Caco-2 (cell line): ENCODE measurements at regions not wholly inside any gene's neighbourhood (a gene's known extent, or its start where the extent isn't known, plus 50 kb on each side); places are given as distances from the start of the nearest gene placed in this dataset.

Experiments used
- BruUV-seq: library from RNA; stranded (reverse); fragments of 400-500 nt; replicated peaks from 2 replicates; lab custom pipeline; 2021; lab: Mats Ljungman, UMichigan
- CTCF ChIA-PET: fragments of 300-600 bp; sonication (Branson Sonifier 250); formaldehyde crosslinking; loops from one replicate; lab custom pipeline; 2022; ENCODE audit warnings: antibody characterized with exemption; lab: Charles Lee
- POLR2A ChIA-PET: fragments of 300-600 bp; sonication (Branson Sonifier 250); formaldehyde crosslinking; loops from one replicate; lab custom pipeline; 2022; ENCODE audit warnings: antibody characterized with exemption; lab: Charles Lee
- DNase-seq, 2 experiments: peaks; one replicate each; pipeline versions ENCODE4 v3.0.0 to v3.0.0-alpha.2; 2020 to 2022
- H3K27me3 ChIP-seq: replicated peaks from 2 replicates; pipeline ENCODE4 v1.6.0; 2011; ENCODE audit warnings: low read length; ENCODE audit not compliant: control insufficient read depth, insufficient read depth
- H3K36me3 ChIP-seq: 2 replicates; pipeline ENCODE4 v1.5.1; 2011; ENCODE audit warnings: low read length; ENCODE audit not compliant: control insufficient read depth, insufficient read depth
- H3K4me1 ChIP-seq: fragments of 250-450 bp; sonication (Bioruptor Pico); 2 replicates; pipeline ENCODE4 v1.5.1; 2020; ENCODE audit warnings: mild to moderate bottlenecking
- H3K4me3 ChIP-seq: 2 replicates; pipeline ENCODE4 v1.5.1; 2011; ENCODE audit warnings: low read depth, mild to moderate bottlenecking, control low read depth, low read length
- H3K9me3 ChIP-seq: fragments of 250-450 bp; sonication (Bioruptor Pico); 2 replicates; pipeline ENCODE4 v1.5.1; 2020; ENCODE audit warnings: mild to moderate bottlenecking, moderate library complexity
- H3K27ac Mint-ChIP-seq: one replicate; pipeline ENCODE4 v1.8.0; 2022; ENCODE audit warnings: mixed read lengths; ENCODE audit not compliant: unreplicated experiment
- H3K27me3 Mint-ChIP-seq: one replicate; pipeline ENCODE4 v1.8.0; 2022; ENCODE audit warnings: mixed read lengths; ENCODE audit not compliant: insufficient read depth, unreplicated experiment
- H3K36me3 Mint-ChIP-seq: one replicate; pipeline ENCODE4 v1.8.0; 2022; ENCODE audit warnings: mild to moderate bottlenecking, mixed read lengths; ENCODE audit not compliant: insufficient read depth, unreplicated experiment
- H3K4me1 Mint-ChIP-seq: one replicate; pipeline ENCODE4 v1.8.0; 2022; ENCODE audit warnings: low read depth, mixed read lengths; ENCODE audit not compliant: unreplicated experiment
- H3K4me3 Mint-ChIP-seq: one replicate; pipeline ENCODE4 v1.8.0; 2022; ENCODE audit warnings: mild to moderate bottlenecking, moderate library complexity, mixed read lengths; ENCODE audit not compliant: unreplicated experiment
- H3K9me3 Mint-ChIP-seq: one replicate; pipeline ENCODE4 v1.8.0; 2022; ENCODE audit warnings: mixed read lengths; ENCODE audit not compliant: unreplicated experiment
- intact Hi-C: fragments of 100-400 bp; cut with micrococcal nuclease; formaldehyde crosslinking; loops from one replicate; pipeline ENCODE4 v1.10.0; 2022; ENCODE audit not compliant: unreplicated experiment
- TF ChIP-seq, protein P1 (sequence below), 2 experiments: fragments of 200-600 bp in 1 of 2; IDR thresholded peaks; 1 replicate in 1 of 2; 2 replicates in 1 of 2; pipeline versions ENCODE4 v1.5.1 to v1.8.0; 2011 to 2022; ENCODE audit warnings: antibody characterized with exemption in 1 of 2, control low read depth in 1 of 2, inconsistent platforms in 1 of 2, low read depth in 1 of 2, low read length in 1 of 2, mild to moderate bottlenecking in 1 of 2, moderate library complexity in 1 of 2; ENCODE audit not compliant: insufficient read depth in 1 of 2, severe bottlenecking in 1 of 2, unreplicated experiment in 1 of 2

GRCh38 chr2:45267062-45267792 lies 258.0 kb upstream of the SIX2 start:
- intact Hi-C loops: no loop called here

DNA sequence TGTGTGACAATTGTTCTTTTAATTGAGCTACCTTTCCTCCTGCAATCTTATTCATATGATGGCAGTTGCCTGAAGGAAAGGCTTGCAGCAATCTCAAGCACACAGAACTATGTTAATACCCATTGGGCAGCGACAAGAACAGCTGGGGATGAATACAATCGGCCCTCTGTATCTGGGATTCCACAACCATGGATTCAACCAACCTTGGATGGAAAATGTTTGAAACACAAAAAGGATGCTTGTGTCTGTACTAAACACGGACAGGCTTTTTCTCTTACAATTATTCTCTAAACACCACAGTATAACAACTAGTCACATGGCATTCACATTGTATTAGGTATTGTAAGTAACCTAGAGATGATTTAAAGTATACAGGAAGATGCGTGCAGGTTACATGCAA lies 256.1 kb upstream of the SIX2 start:
- intact Hi-C loops: no loop called here
- Mint-ChIP-seq H3K27ac (no peak overlapping the region), H3K4me1 (peaks cover 31% of the 10 kb centered on the region), H3K36me3 (peaks cover 8% of the 10 kb centered on the region), H3K4me3 (no peak overlapping the region), H3K9me3 (peaks cover 17% of the 10 kb centered on the region), H3K27me3 (no peaks in the 10 kb centered on the region)
- ChIA-PET POLR2A (interaction anchor here (0.6 kb wide), 2 partner anchors 17 to 1747 kb away, joined by 3 read pairs; no protein-coding TSS in a partner anchor), CTCF (no interaction called here)
- Histone ChIP-seq H3K4me1 (peaks cover 16% of the 10 kb centered on the region), H3K4me3 (no peak overlapping the region), H3K27me3 (no peaks in the 10 kb centered on the region), H3K36me3 (no peaks in the 10 kb centered on the region), H3K9me3 (no peaks in the 10 kb centered on the region)
- BruUV-seq: no TSS peak
- no peak for DNase-seq
- TF ChIP-seq, protein P1, sequence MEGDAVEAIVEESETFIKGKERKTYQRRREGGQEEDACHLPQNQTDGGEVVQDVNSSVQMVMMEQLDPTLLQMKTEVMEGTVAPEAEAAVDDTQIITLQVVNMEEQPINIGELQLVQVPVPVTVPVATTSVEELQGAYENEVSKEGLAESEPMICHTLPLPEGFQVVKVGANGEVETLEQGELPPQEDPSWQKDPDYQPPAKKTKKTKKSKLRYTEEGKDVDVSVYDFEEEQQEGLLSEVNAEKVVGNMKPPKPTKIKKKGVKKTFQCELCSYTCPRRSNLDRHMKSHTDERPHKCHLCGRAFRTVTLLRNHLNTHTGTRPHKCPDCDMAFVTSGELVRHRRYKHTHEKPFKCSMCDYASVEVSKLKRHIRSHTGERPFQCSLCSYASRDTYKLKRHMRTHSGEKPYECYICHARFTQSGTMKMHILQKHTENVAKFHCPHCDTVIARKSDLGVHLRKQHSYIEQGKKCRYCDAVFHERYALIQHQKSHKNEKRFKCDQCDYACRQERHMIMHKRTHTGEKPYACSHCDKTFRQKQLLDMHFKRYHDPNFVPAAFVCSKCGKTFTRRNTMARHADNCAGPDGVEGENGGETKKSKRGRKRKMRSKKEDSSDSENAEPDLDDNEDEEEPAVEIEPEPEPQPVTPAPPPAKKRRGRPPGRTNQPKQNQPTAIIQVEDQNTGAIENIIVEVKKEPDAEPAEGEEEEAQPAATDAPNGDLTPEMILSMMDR (IDR thresholded peaks at IDR 0.05; ENCODE audit: insufficient read depth in 1 of 2, low read depth in 1 of 2, low read length in 1 of 2, severe bottlenecking in 1 of 2, unreplicated experiment in 1 of 2): no peak

More at GRCh38 chr2:45267062-45267792, 258.0 kb upstream of the SIX2 start:
- H3K4me3 ChIP-seq: no peak overlapping the region
- no TSS peak for BruUV-seq
- Mint-ChIP-seq H3K36me3 (peaks cover 8% of the 10 kb centered on the region), H3K27ac (no peak overlapping the region), H3K27me3 (no peaks in the 10 kb centered on the region), H3K4me3 (no peak overlapping the region), H3K4me1 (peaks cover 25% of the 10 kb centered on the region), H3K9me3 (peaks cover 17% of the 10 kb centered on the region)
- TF ChIP-seq, protein P1 (IDR thresholded peaks at IDR 0.05; ENCODE audit: insufficient read depth in 1 of 2, low read depth in 1 of 2, low read length in 1 of 2, severe bottlenecking in 1 of 2, unreplicated experiment in 1 of 2): no peak
- ChIA-PET POLR2A (no interaction called here), CTCF (no interaction called here)
- no peaks in the 10 kb centered on the region for H3K9me3 ChIP-seq
- peaks cover 5% of the 10 kb centered on the region for H3K4me1 ChIP-seq
- H3K27me3 ChIP-seq: no peaks in the 10 kb centered on the region
- DNase-seq: no peak
- H3K36me3 ChIP-seq: no peaks in the 10 kb centered on the region

GRCh38 chr2:45264227-45265225 lies 255.3 kb upstream of the SIX2 start:
- DNase-seq: no peak
- CTCF ChIA-PET: no interaction called here
- POLR2A ChIA-PET: no interaction called here
- Mint-ChIP-seq H3K9me3 (peaks cover 17% of the 10 kb centered on the region), H3K36me3 (peaks cover 8% of the 10 kb centered on the region), H3K27ac (no peak overlapping the region), H3K4me3 (no peak overlapping the region), H3K27me3 (no peaks in the 10 kb centered on the region), H3K4me1 (peaks cover 31% of the 10 kb centered on the region)
- H3K4me1 ChIP-seq: peaks cover 16% of the 10 kb centered on the region
- BruUV-seq: no TSS peak
- H3K36me3 ChIP-seq: no peaks in the 10 kb centered on the region
- no peaks in the 10 kb centered on the region for H3K27me3 ChIP-seq
- intact Hi-C loops: no loop called here
- no peaks in the 10 kb centered on the region for H3K9me3 ChIP-seq
- no peak overlapping the region for H3K4me3 ChIP-seq
- TF ChIP-seq, protein P1 (IDR thresholded peaks at IDR 0.05; ENCODE audit: insufficient read depth in 1 of 2, low read depth in 1 of 2, low read length in 1 of 2, severe bottlenecking in 1 of 2, unreplicated experiment in 1 of 2): no peak
